Tibial artery (tissue), 4 donors: ENCODE measurements at regions not wholly inside any gene's neighbourhood (a gene's known extent, or its start where the extent isn't known, plus 50 kb on each side); places are given as distances from the start of the nearest gene placed in this dataset.
"Not testable (repeated sequence)": the region's sequence is repeated elsewhere in the genome, so short reads cannot be mapped to it uniquely, and the experiment has no call there.

Experiments used
- DNase-seq, 2 donors: peaks; one replicate each; pipeline ENCODE4 v3.0.0-alpha.2; 2019
- H3K27ac ChIP-seq, 2 donors: fragments of 200-600 bp; sonication (generic) in 1 of 2; 1 replicate in 1 of 2; 2 replicates in 1 of 2; pipeline ENCODE4 v1.5.1; 2018 to 2019; ENCODE audit warnings: mild to moderate bottlenecking in 1 of 2
- H3K27me3 ChIP-seq, 2 donors: fragments of 200-600 bp; sonication (generic) in 1 of 2; one replicate each; pipeline versions ENCODE4 v1.5.1 to v1.6.0; 2016 to 2019
- H3K36me3 ChIP-seq, 3 donors: fragments of 200-600 bp; sonication (generic) in 2 of 3; one replicate each; pipeline ENCODE4 v1.5.1; 2016 to 2019; ENCODE audit warnings: mild to moderate bottlenecking in 2 of 3
- H3K4me1 ChIP-seq, 4 donors: fragments of 200-600 bp; sonication (generic) in 2 of 4; 1 replicate in 3 of 4; 2 replicates in 1 of 4; pipeline ENCODE4 v1.5.1; 2016 to 2019
- H3K4me3 ChIP-seq, 2 donors: fragments of 200-600 bp; sonication (generic) in 1 of 2; 1 replicate in 1 of 2; 2 replicates in 1 of 2; pipeline ENCODE4 v1.5.1; 2018 to 2019; ENCODE audit warnings: mild to moderate bottlenecking in 2 of 2
- H3K9me3 ChIP-seq, 3 donors: fragments of 200-600 bp; sonication (generic) in 1 of 3; one replicate each; pipeline ENCODE4 v1.5.1; 2016 to 2019
- CTCF ChIP-seq, 2 experiments: fragments of 200-600 bp in 1 of 2; fragments of 450-650 bp in 1 of 2; IDR thresholded peaks; one replicate each; pipeline ENCODE4 v1.5.1; 2017 to 2019; ENCODE audit warnings: antibody characterized with exemption in 2 of 2, mild to moderate bottlenecking in 1 of 2, moderate library complexity in 1 of 2
- intact Hi-C: fragments of 100-400 bp; cut with DNase I; formaldehyde crosslinking; loops from one replicate; pipeline ENCODE4 v1.15.0; 2023; ENCODE audit warnings: low total_unique reads

- intact Hi-C loops = no loop called here
- H3K27ac ChIP-seq = no peak overlapping the region
- H3K4me3 ChIP-seq = no peak overlapping the region
- H3K36me3 ChIP-seq = no peaks in the 10 kb centered on the region
- no peak for DNase-seq
- no peaks in the 10 kb centered on the region for H3K9me3 ChIP-seq
- no peaks in the 10 kb centered on the region for H3K4me1 ChIP-seq
- H3K27me3 ChIP-seq = no peaks in the 10 kb centered on the region
- no peak for TF ChIP-seq CTCF (IDR thresholded peaks at IDR 0.05)
Observed at GRCh38 chr15:75117993-75118392, 83.7 kb upstream of the C15orf39 start.

GRCh38 chr15:75119312-75119711 is 82.4 kb upstream of the C15orf39 start:
- intact Hi-C loops = not testable (repeated sequence)

GRCh38 chr15:75121491-75121890 is 80.2 kb upstream of the C15orf39 start:
- Histone ChIP-seq H3K4me1 (peaks cover 0 to 7% (median 3%) of the 10 kb centered on the region in 4 donors), H3K9me3 (no peaks in the 10 kb centered on the region), H3K27me3 (no peaks in the 10 kb centered on the region), H3K36me3 (no peaks in the 10 kb centered on the region), H3K27ac (no peak overlapping the region), H3K4me3 (no peak overlapping the region)
- DNase-seq = no peak
- intact Hi-C loops = loop anchor here (10.0 kb wide), 1 partner anchor 67 kb away; no protein-coding TSS in a partner anchor
- no peak for TF ChIP-seq CTCF (IDR thresholded peaks at IDR 0.05)

More at GRCh38 chr15:75119312-75119711, 82.4 kb upstream of the C15orf39 start:
- not testable (repeated sequence) for H3K9me3 ChIP-seq, H3K4me3 ChIP-seq, H3K27ac ChIP-seq, H3K4me1 ChIP-seq, H3K36me3 ChIP-seq, H3K27me3 ChIP-seq
- DNase-seq = peak in 1 of 2 donors; percentile 15

- H3K9me3 ChIP-seq = no peaks in the 10 kb centered on the region
- H3K36me3 ChIP-seq = no peaks in the 10 kb centered on the region
- no peak for DNase-seq
- no peak for TF ChIP-seq CTCF (IDR thresholded peaks at IDR 0.05)
- no peaks in the 10 kb centered on the region for H3K27me3 ChIP-seq
- H3K4me1 ChIP-seq = peaks cover 0 to 7% (median 3%) of the 10 kb centered on the region in 4 donors
- H3K4me3 ChIP-seq = no peak overlapping the region
- intact Hi-C loops = loop anchor here (10.0 kb wide), 1 partner anchor 69 kb away; no protein-coding TSS in a partner anchor
- H3K27ac ChIP-seq = no peak overlapping the region
Observed at GRCh38 chr15:75123395-75123794, 78.3 kb upstream of the C15orf39 start.

GRCh38 chr15:75124278-75124677 is 77.4 kb upstream of the C15orf39 start:
- not testable (repeated sequence) for H3K36me3 ChIP-seq, H3K27ac ChIP-seq, H3K4me1 ChIP-seq, H3K27me3 ChIP-seq, H3K4me3 ChIP-seq, H3K9me3 ChIP-seq
- DNase-seq = peak in 1 of 2 donors; percentile 7
- intact Hi-C loops = loop anchor here (10.0 kb wide), 1 partner anchor 69 kb away; no protein-coding TSS in a partner anchor

GRCh38 chr15:75125935-75126334 is 75.7 kb upstream of the C15orf39 start:
- no peaks in the 10 kb centered on the region for H3K27me3 ChIP-seq

More at GRCh38 chr15:75125935-75126334, 75.7 kb upstream of the C15orf39 start:
- intact Hi-C loops = loop anchor here (10.0 kb wide), 1 partner anchor 71 kb away; no protein-coding TSS in a partner anchor
- Histone ChIP-seq H3K27ac (no peak overlapping the region), H3K9me3 (no peaks in the 10 kb centered on the region), H3K36me3 (no peaks in the 10 kb centered on the region), H3K4me3 (no peak overlapping the region), H3K4me1 (peaks cover 0 to 7% (median 3%) of the 10 kb centered on the region in 4 donors)
- TF ChIP-seq CTCF (IDR thresholded peaks at IDR 0.05) = no peak
- no peak for DNase-seq
